ENCODE measurements at regions not wholly inside any gene's neighbourhood (a gene's known extent, or its start where the extent isn't known, plus 50 kb on each side); places are given as distances from the start of the nearest gene placed in this dataset.

GRCh38 chr2:79375817-79376216, 137.0 kb upstream of the CTNNA2 start:
- no peak overlapping the region for H3K4me3 Mint-ChIP-seq
- no peak for DNase-seq
- H3K36me3 Mint-ChIP-seq, result no peaks in the 10 kb centered on the region
- peaks cover 5% of the 10 kb centered on the region for H3K9me3 Mint-ChIP-seq
- H3K27ac Mint-ChIP-seq, result no peak overlapping the region
- H3K27me3 Mint-ChIP-seq, result no peaks in the 10 kb centered on the region
- no peaks in the 10 kb centered on the region for H3K4me1 Mint-ChIP-seq

GRCh38 chr2:79373358-79374130, 139.3 kb upstream of the CTNNA2 start:
- no peaks in the 10 kb centered on the region for H3K4me1 Mint-ChIP-seq
- H3K36me3 Mint-ChIP-seq, result no peaks in the 10 kb centered on the region
- peaks cover 3% of the 10 kb centered on the region for H3K9me3 Mint-ChIP-seq
- no peak overlapping the region for H3K27ac Mint-ChIP-seq
- no peak for DNase-seq
- H3K4me3 Mint-ChIP-seq, result no peak overlapping the region
- H3K27me3 Mint-ChIP-seq, result no peaks in the 10 kb centered on the region

- H3K4me3 Mint-ChIP-seq, result no peak overlapping the region
- H3K4me1 Mint-ChIP-seq, result no peaks in the 10 kb centered on the region
- H3K36me3 Mint-ChIP-seq, result no peaks in the 10 kb centered on the region
- DNase-seq, result no peak
- no peaks in the 10 kb centered on the region for H3K27me3 Mint-ChIP-seq
- peaks cover 3% of the 10 kb centered on the region for H3K9me3 Mint-ChIP-seq
- no peak overlapping the region for H3K27ac Mint-ChIP-seq
Observed at GRCh38 chr2:79370976-79371538, 141.8 kb upstream of the CTNNA2 start.

GRCh38 chr2:79369127-79369526, 143.7 kb upstream of the CTNNA2 start:
- no peak overlapping the region for H3K4me3 Mint-ChIP-seq
- no peaks in the 10 kb centered on the region for H3K36me3 Mint-ChIP-seq
- DNase-seq, result no peak
- H3K27ac Mint-ChIP-seq, result no peak overlapping the region
- H3K4me1 Mint-ChIP-seq, result no peaks in the 10 kb centered on the region
- H3K9me3 Mint-ChIP-seq, result no peaks in the 10 kb centered on the region
- H3K27me3 Mint-ChIP-seq, result no peaks in the 10 kb centered on the region

GRCh38 chr2:79368116-79368630, 144.7 kb upstream of the CTNNA2 start:
- Mint-ChIP-seq H3K4me1 (no peaks in the 10 kb centered on the region), H3K36me3 (no peaks in the 10 kb centered on the region), H3K27ac (no peak overlapping the region), H3K27me3 (no peaks in the 10 kb centered on the region), H3K4me3 (no peak overlapping the region), H3K9me3 (no peaks in the 10 kb centered on the region)
- no peak for DNase-seq

GRCh38 chr2:79359419-79359818, 153.4 kb upstream of the CTNNA2 start:
- Mint-ChIP-seq H3K4me3 (no peak overlapping the region), H3K9me3 (no peaks in the 10 kb centered on the region), H3K4me1 (no peaks in the 10 kb centered on the region), H3K36me3 (no peaks in the 10 kb centered on the region), H3K27ac (no peak overlapping the region), H3K27me3 (no peaks in the 10 kb centered on the region)
- no peak for DNase-seq

- Mint-ChIP-seq H3K27me3 (no peaks in the 10 kb centered on the region), H3K36me3 (no peaks in the 10 kb centered on the region), H3K27ac (no peak overlapping the region), H3K9me3 (peaks cover 4% of the 10 kb centered on the region), H3K4me1 (no peaks in the 10 kb centered on the region), H3K4me3 (no peak overlapping the region)
- no peak for DNase-seq
Observed at GRCh38 chr2:79355569-79355968, 157.3 kb upstream of the CTNNA2 start.

GRCh38 chr2:79327460-79327859, 167.9 kb upstream of the REG3A start:
- Mint-ChIP-seq H3K27ac (no peak overlapping the region), H3K36me3 (no peaks in the 10 kb centered on the region), H3K9me3 (peaks cover 3% of the 10 kb centered on the region), H3K4me1 (no peaks in the 10 kb centered on the region), H3K27me3 (no peaks in the 10 kb centered on the region), H3K4me3 (no peak overlapping the region)
- DNase-seq, result no peak

- Mint-ChIP-seq H3K36me3 (no peaks in the 10 kb centered on the region), H3K9me3 (peaks cover 7% of the 10 kb centered on the region), H3K27me3 (no peaks in the 10 kb centered on the region), H3K27ac (no peak overlapping the region), H3K4me1 (no peaks in the 10 kb centered on the region), H3K4me3 (no peak overlapping the region)
- DNase-seq, result no peak
Observed at GRCh38 chr2:79320871-79321270, 161.3 kb upstream of the REG3A start.

GRCh38 chr2:79294994-79295393, 135.4 kb upstream of the REG3A start:
- Mint-ChIP-seq H3K4me1 (no peaks in the 10 kb centered on the region), H3K27me3 (no peaks in the 10 kb centered on the region), H3K36me3 (no peaks in the 10 kb centered on the region), H3K27ac (no peak overlapping the region), H3K4me3 (no peak overlapping the region), H3K9me3 (peaks cover 4% of the 10 kb centered on the region)
- DNase-seq, result no peak

- DNase-seq, result no peak
- Mint-ChIP-seq H3K4me3 (no peak overlapping the region), H3K27me3 (no peaks in the 10 kb centered on the region), H3K27ac (no peak overlapping the region), H3K4me1 (no peaks in the 10 kb centered on the region), H3K9me3 (peaks cover 13% of the 10 kb centered on the region), H3K36me3 (peaks cover 1% of the 10 kb centered on the region)
Observed at GRCh38 chr2:79292958-79293315, 133.4 kb upstream of the REG3A start.

- H3K9me3 Mint-ChIP-seq, result peaks cover 11% of the 10 kb centered on the region
- no peak overlapping the region for H3K27ac Mint-ChIP-seq
- H3K27me3 Mint-ChIP-seq, result no peaks in the 10 kb centered on the region
- H3K4me3 Mint-ChIP-seq, result no peak overlapping the region
- peaks cover 1% of the 10 kb centered on the region for H3K36me3 Mint-ChIP-seq
- no peaks in the 10 kb centered on the region for H3K4me1 Mint-ChIP-seq
- no peak for DNase-seq
Observed at GRCh38 chr2:79292239-79292957, 132.8 kb upstream of the REG3A start.

- Mint-ChIP-seq H3K27ac (no peak overlapping the region), H3K9me3 (peaks cover 7% of the 10 kb centered on the region), H3K36me3 (no peaks in the 10 kb centered on the region), H3K4me1 (no peaks in the 10 kb centered on the region), H3K27me3 (no peaks in the 10 kb centered on the region), H3K4me3 (no peak overlapping the region)
- DNase-seq, result no peak
Observed at GRCh38 chr2:79275863-79276262, 116.3 kb upstream of the REG3A start.

- no peaks in the 10 kb centered on the region for H3K36me3 Mint-ChIP-seq
- no peak overlapping the region for H3K4me3 Mint-ChIP-seq
Observed at GRCh38 chr2:79275197-79275596, 115.6 kb upstream of the REG3A start.

GRCh38 chr2:79272616-79273015, 113.1 kb upstream of the REG3A start:
- no peak overlapping the region for H3K27ac Mint-ChIP-seq
- H3K4me1 Mint-ChIP-seq, result no peaks in the 10 kb centered on the region
- H3K36me3 Mint-ChIP-seq, result no peaks in the 10 kb centered on the region
- no peak for DNase-seq
- no peak overlapping the region for H3K4me3 Mint-ChIP-seq
- H3K27me3 Mint-ChIP-seq, result no peaks in the 10 kb centered on the region
- peaks cover 7% of the 10 kb centered on the region for H3K9me3 Mint-ChIP-seq

More at GRCh38 chr2:79275197-79275596, 115.6 kb upstream of the REG3A start:
- Mint-ChIP-seq H3K4me1 (no peaks in the 10 kb centered on the region), H3K27me3 (no peaks in the 10 kb centered on the region), H3K27ac (no peak overlapping the region), H3K9me3 (peaks cover 7% of the 10 kb centered on the region)
- DNase-seq, result no peak
